ENCODE measurements at regions not wholly inside any gene's neighbourhood (a gene's known extent, or its start where the extent isn't known, plus 50 kb on each side); places are given as distances from the start of the nearest gene placed in this dataset.

DNA sequence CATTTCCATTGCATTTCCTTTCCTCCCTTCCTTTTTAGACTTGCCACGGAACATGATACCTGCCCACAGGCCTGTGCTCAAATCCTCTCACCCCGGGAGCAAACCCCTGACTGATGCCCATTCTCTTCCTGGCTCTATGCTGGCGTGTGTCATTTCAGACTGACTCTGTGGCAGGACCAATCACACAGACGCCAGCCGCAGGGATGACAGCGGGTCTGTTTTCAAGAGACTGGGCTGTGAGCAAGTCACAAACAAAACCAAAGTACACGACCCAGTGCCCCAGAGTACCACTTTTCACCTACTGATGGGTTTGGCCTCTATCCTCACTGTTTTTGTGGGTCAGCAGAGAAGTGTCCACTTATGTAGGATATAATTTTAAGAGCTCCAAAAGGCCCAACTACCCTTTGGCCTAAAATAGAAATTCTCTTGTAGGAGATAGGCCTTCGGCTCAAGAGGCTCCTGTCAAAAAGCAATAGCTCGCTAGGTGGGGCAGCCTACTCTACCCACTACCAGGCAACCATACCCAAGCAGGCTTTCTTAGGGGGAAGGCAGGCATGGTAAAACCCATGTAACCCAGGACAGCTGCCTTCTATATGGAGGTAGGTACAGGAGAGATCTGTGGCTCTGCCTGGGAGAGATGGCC is 215.7 kb downstream of the CDC5L start:
- no peak for DNase-seq
- H2AFZ ChIP-seq, result no peak overlapping the region
- H3K79me2 ChIP-seq (ENCODE audit: insufficient read depth), result no peaks in the 10 kb centered on the region
- H3K27me3 ChIP-seq (replicated peaks; ENCODE audit: insufficient read depth), result 0 out of 2 replicates have a peak, but pooled peaks cover 3% of the 10 kb centered on the region
- in situ Hi-C loops (cut with MboI), result no loop called here
- H3K9me3 ChIP-seq (ENCODE audit: low read depth), result no peaks in the 10 kb centered on the region
- 66 to 68% methylated on average over 9 of the region's 9 CpGs for WGBS, 2 experiments (ENCODE audit: low coverage in 1 of 2, low lambda C conversion rate in 2 of 2, missing lambda C conversion rate in 2 of 2)
- H3K4me3 ChIP-seq, result no peak overlapping the region
- TF ChIP-seq EZH2 (IDR thresholded peaks at IDR 0.05; ENCODE audit: insufficient read depth, poor library complexity, severe bottlenecking) (no peak), EZH2phosphoT487 (IDR thresholded peaks at IDR 0.05; ENCODE audit: insufficient read depth, low read depth) (no peak)
- H4K20me1 ChIP-seq (ENCODE audit: insufficient read depth), result no peaks in the 10 kb centered on the region
- H3K4me2 ChIP-seq (ENCODE audit: unreplicated experiment), result no peak overlapping the region
- H3K4me1 ChIP-seq (ENCODE audit: insufficient read depth), result no peaks in the 10 kb centered on the region
- H3K9me2 ChIP-seq (ENCODE audit: insufficient read depth), result no peaks in the 10 kb centered on the region
- H3K9ac ChIP-seq, result no peak overlapping the region
- H3K36me3 ChIP-seq (ENCODE audit: low read depth), result no peaks in the 10 kb centered on the region
- H3K27ac ChIP-seq, result no peak overlapping the region
- no peaks in the 10 kb centered on the region for H3F3A ChIP-seq (ENCODE audit: insufficient read depth)

DNA sequence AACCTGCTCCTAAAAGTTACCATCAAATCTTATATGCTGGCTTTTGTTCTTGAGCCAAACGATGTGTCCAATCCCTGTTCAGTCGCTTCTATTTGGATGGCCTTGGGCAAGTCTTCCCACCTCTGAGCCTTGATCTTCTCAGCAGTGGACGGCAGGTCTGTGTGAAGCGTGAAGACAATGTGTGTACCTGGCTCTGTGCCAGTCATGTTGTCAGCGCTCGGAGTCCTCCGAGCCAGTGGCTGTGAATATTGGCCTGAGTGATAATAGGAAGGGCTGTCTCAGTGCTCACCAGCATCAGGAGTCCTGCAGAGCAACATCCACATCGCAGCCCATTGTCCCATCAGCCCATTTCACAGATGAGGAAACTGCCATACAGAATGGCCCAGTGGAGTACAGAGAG is 219.0 kb downstream of the CDC5L start:
- 28% methylated on average over 8 of the region's 8 CpGs for WGBS, 2 experiments (ENCODE audit: low coverage in 1 of 2, low lambda C conversion rate in 2 of 2, missing lambda C conversion rate in 2 of 2)
- Histone ChIP-seq H3K9me3 (ENCODE audit: low read depth) (no peaks in the 10 kb centered on the region), H3F3A (ENCODE audit: insufficient read depth) (no peaks in the 10 kb centered on the region), H3K27me3 (replicated peaks; ENCODE audit: insufficient read depth) (0 out of 2 replicates have a peak, but pooled peaks cover 3% of the 10 kb centered on the region), H3K27ac (no peak overlapping the region), H3K79me2 (ENCODE audit: insufficient read depth) (no peaks in the 10 kb centered on the region), H3K4me1 (ENCODE audit: insufficient read depth) (no peaks in the 10 kb centered on the region), H3K36me3 (ENCODE audit: low read depth) (no peaks in the 10 kb centered on the region), H3K9ac (no peak overlapping the region), H4K20me1 (ENCODE audit: insufficient read depth) (no peaks in the 10 kb centered on the region), H2AFZ (no peak overlapping the region), H3K4me2 (ENCODE audit: unreplicated experiment) (no peak overlapping the region), H3K4me3 (no peak overlapping the region), H3K9me2 (ENCODE audit: insufficient read depth) (no peaks in the 10 kb centered on the region)
- in situ Hi-C loops (cut with MboI), result no loop called here
- TF ChIP-seq EZH2phosphoT487 (IDR thresholded peaks at IDR 0.05; ENCODE audit: insufficient read depth, low read depth) (no peak), EZH2 (IDR thresholded peaks at IDR 0.05; ENCODE audit: insufficient read depth, poor library complexity, severe bottlenecking) (no peak)
- peak; percentile 18 for DNase-seq

DNA sequence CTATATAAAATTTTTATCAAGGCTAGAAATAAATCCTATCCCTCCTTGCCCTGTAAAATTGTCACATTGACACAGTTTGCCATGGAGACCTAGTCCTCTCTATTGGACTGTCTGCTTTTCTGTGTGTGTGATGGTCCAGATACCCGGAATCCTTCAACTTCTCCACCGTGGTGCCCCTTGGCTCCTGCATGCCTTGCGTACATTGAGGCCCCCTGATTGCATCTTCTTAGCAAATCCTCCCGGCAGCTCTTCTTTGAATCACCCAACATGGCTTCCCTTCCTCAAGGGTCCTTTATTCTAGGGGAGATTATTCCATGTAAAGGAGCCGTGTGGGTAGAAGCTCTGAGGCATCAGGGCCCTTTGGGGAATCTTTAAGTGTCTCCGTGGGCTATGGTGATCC is 219.5 kb downstream of the CDC5L start:
- no peak overlapping the region for H3K9ac ChIP-seq
- TF ChIP-seq EZH2 (IDR thresholded peaks at IDR 0.05; ENCODE audit: insufficient read depth, poor library complexity, severe bottlenecking) (no peak), EZH2phosphoT487 (IDR thresholded peaks at IDR 0.05; ENCODE audit: insufficient read depth, low read depth) (no peak)
- WGBS, 2 experiments (ENCODE audit: low coverage in 1 of 2, low lambda C conversion rate in 2 of 2, missing lambda C conversion rate in 2 of 2), result 79 to 80% methylated on average over 6 of the region's 6 CpGs

DNA sequence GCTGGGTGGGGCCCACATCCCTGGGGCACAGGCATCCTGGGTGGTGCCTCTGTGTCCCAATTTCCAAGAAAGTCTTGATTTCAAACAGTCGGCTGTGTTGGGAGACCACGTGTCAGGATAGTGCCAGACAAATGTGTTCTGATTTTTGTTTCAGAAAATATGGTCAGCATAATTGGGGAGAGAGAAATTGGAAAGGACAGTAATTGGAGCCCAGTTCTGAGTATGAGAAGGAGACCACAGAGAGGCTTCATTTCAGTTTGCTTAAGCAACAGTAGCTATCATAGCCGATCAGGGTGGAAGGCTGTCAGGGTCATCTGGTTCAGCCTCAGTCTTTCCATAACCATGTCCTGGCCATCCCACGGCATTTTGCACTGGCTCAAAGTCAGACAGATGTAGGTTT is 220.7 kb downstream of the CDC5L start:
- WGBS, 2 experiments (ENCODE audit: low coverage in 1 of 2, low lambda C conversion rate in 2 of 2, missing lambda C conversion rate in 2 of 2), result 6 to 8% methylated on average over 4 of the region's 4 CpGs
- Histone ChIP-seq H3K4me1 (ENCODE audit: insufficient read depth) (no peaks in the 10 kb centered on the region), H3K36me3 (ENCODE audit: low read depth) (no peaks in the 10 kb centered on the region), H4K20me1 (ENCODE audit: insufficient read depth) (no peaks in the 10 kb centered on the region), H3K9ac (no peak overlapping the region), H3K9me2 (ENCODE audit: insufficient read depth) (no peaks in the 10 kb centered on the region), H3K27ac (no peak overlapping the region), H3F3A (ENCODE audit: insufficient read depth) (no peaks in the 10 kb centered on the region), H3K9me3 (ENCODE audit: low read depth) (no peaks in the 10 kb centered on the region), H2AFZ (no peak overlapping the region), H3K27me3 (replicated peaks; ENCODE audit: insufficient read depth) (no peaks in the 10 kb centered on the region), H3K79me2 (ENCODE audit: insufficient read depth) (no peaks in the 10 kb centered on the region), H3K4me3 (no peak overlapping the region), H3K4me2 (ENCODE audit: unreplicated experiment) (no peak overlapping the region)
- DNase-seq, result no peak
- in situ Hi-C loops (cut with MboI), result no loop called here
- TF ChIP-seq EZH2phosphoT487 (IDR thresholded peaks at IDR 0.05; ENCODE audit: insufficient read depth, low read depth) (no peak), EZH2 (IDR thresholded peaks at IDR 0.05; ENCODE audit: insufficient read depth, poor library complexity, severe bottlenecking) (no peak)

More for the DNA sequence above, 219.5 kb downstream of the CDC5L start:
- Histone ChIP-seq H3K4me1 (ENCODE audit: insufficient read depth) (no peaks in the 10 kb centered on the region), H3K79me2 (ENCODE audit: insufficient read depth) (no peaks in the 10 kb centered on the region), H3K9me3 (ENCODE audit: low read depth) (no peaks in the 10 kb centered on the region), H4K20me1 (ENCODE audit: insufficient read depth) (no peaks in the 10 kb centered on the region), H2AFZ (no peak overlapping the region), H3K27ac (no peak overlapping the region), H3K4me3 (no peak overlapping the region), H3K4me2 (ENCODE audit: unreplicated experiment) (no peak overlapping the region), H3K27me3 (replicated peaks; ENCODE audit: insufficient read depth) (0 out of 2 replicates have a peak, but pooled peaks cover 3% of the 10 kb centered on the region), H3K9me2 (ENCODE audit: insufficient read depth) (no peaks in the 10 kb centered on the region), H3K36me3 (ENCODE audit: low read depth) (no peaks in the 10 kb centered on the region), H3F3A (ENCODE audit: insufficient read depth) (no peaks in the 10 kb centered on the region)
- DNase-seq, result no peak
- in situ Hi-C loops (cut with MboI), result no loop called here

All from GM23248 (cell line).